ENCODE measurements at regions not wholly inside any gene's neighbourhood (a gene's known extent, or its start where the extent isn't known, plus 50 kb on each side); places are given as distances from the start of the nearest gene placed in this dataset.

DNA sequence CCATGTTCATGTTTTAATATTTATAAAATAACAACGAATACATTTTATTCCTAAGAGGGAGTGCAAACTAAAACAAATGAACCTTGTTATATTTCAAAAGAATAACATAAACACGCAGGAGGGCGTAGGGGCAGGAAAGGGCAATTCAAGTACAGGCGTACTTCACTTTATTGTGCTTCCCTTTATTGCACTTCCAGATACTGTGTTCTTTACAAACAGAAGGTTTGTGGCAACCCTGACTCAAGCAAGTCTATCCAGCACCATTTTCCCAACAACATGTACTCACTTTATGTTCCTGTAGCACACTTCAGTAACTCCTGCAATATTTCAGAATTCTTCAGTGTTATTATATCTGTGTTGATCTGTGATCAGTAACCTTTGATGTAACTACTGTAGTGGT is 84.6 kb upstream of the PLEKHA5 start:
- TF ChIP-seq, protein P1, sequence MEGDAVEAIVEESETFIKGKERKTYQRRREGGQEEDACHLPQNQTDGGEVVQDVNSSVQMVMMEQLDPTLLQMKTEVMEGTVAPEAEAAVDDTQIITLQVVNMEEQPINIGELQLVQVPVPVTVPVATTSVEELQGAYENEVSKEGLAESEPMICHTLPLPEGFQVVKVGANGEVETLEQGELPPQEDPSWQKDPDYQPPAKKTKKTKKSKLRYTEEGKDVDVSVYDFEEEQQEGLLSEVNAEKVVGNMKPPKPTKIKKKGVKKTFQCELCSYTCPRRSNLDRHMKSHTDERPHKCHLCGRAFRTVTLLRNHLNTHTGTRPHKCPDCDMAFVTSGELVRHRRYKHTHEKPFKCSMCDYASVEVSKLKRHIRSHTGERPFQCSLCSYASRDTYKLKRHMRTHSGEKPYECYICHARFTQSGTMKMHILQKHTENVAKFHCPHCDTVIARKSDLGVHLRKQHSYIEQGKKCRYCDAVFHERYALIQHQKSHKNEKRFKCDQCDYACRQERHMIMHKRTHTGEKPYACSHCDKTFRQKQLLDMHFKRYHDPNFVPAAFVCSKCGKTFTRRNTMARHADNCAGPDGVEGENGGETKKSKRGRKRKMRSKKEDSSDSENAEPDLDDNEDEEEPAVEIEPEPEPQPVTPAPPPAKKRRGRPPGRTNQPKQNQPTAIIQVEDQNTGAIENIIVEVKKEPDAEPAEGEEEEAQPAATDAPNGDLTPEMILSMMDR (conservative IDR thresholded peaks at IDR 0.05; ENCODE audit: low read length) = no peak
- TF ChIP-seq EZH2phosphoT487 (IDR thresholded peaks at IDR 0.05; ENCODE audit: borderline replicate concordance) = no peak

Measured in Loucy (cell line).